GM21529 (cell line): ENCODE measurements at regions not wholly inside any gene's neighbourhood (a gene's known extent, or its start where the extent isn't known, plus 50 kb on each side); places are given as distances from the start of the nearest gene placed in this dataset.

Experiments used
- ATAC-seq: cut with Tn5 transposase; IDR thresholded peaks from one replicate; pipeline ENCODE4 v1.9.1; 2021; ENCODE audit not compliant: unreplicated experiment

- peak; percentile 23 for ATAC-seq
Measured at GRCh38 chr6:113644861-113645575, 212.1 kb upstream of the MARCKS start.

- peak; percentile 15 for ATAC-seq
Measured at GRCh38 chr6:113645576-113645970, 211.6 kb upstream of the MARCKS start.

GRCh38 chr6:113645986-113646385, 211.2 kb upstream of the MARCKS start:
- ATAC-seq: no peak

GRCh38 chr6:113646701-113647100, 210.4 kb upstream of the MARCKS start:
- no peak for ATAC-seq

- peak; percentile 23 for ATAC-seq
Measured at GRCh38 chr6:113647143-113647889, 209.8 kb upstream of the MARCKS start.

GRCh38 chr6:113648698-113649097, 208.4 kb upstream of the MARCKS start:
- ATAC-seq: no peak

GRCh38 chr6:113649276-113649675, 207.9 kb upstream of the MARCKS start:
- ATAC-seq: peak; percentile 13

GRCh38 chr6:113649880-113650609, 207.1 kb upstream of the MARCKS start:
- ATAC-seq: peak; percentile 12

GRCh38 chr6:113650610-113650979, 206.6 kb upstream of the MARCKS start:
- ATAC-seq: no peak

- peak; percentile 33 for ATAC-seq
Measured at GRCh38 chr6:113651120-113651519, 206.0 kb upstream of the MARCKS start.

- ATAC-seq: no peak
Measured at GRCh38 chr6:113651920-113652319, 205.2 kb upstream of the MARCKS start.

GRCh38 chr6:113653275-113653674, 203.9 kb upstream of the MARCKS start:
- no peak for ATAC-seq

GRCh38 chr6:113654396-113654795, 202.7 kb upstream of the MARCKS start:
- ATAC-seq: no peak

GRCh38 chr6:113655761-113656160, 201.4 kb upstream of the MARCKS start:
- ATAC-seq: no peak

- no peak for ATAC-seq
Measured at GRCh38 chr6:113659762-113660404, 197.3 kb upstream of the MARCKS start.

- ATAC-seq: no peak
Measured at GRCh38 chr6:113660819-113661218, 196.3 kb upstream of the MARCKS start.

GRCh38 chr6:113662093-113662665, 195.0 kb upstream of the MARCKS start:
- no peak for ATAC-seq

GRCh38 chr6:113662688-113663333, 194.3 kb upstream of the MARCKS start:
- ATAC-seq: peak; percentile 79

- ATAC-seq: no peak
Measured at GRCh38 chr6:113664909-113665308, 192.2 kb upstream of the MARCKS start.

GRCh38 chr6:113668641-113669408, 188.3 kb upstream of the MARCKS start:
- ATAC-seq: peak; percentile 52
